IMR-90 (cell line): ENCODE measurements at regions not wholly inside any gene's neighbourhood (a gene's known extent, or its start where the extent isn't known, plus 50 kb on each side); places are given as distances from the start of the nearest gene placed in this dataset.

Experiments used
- CEBPB ChIP-seq: IDR thresholded peaks from 2 replicates; pipeline ENCODE4 v1.6.1; 2012; ENCODE audit warnings: low read depth, low read length, improper control_type of control experiment
- CTCF ChIP-seq: conservative IDR thresholded peaks from 2 replicates; pipeline ENCODE4 v1.5.1; 2012; ENCODE audit warnings: mild to moderate bottlenecking, low read depth, low read length, improper control_type of control experiment
- MAZ ChIP-seq: IDR thresholded peaks from 2 replicates; pipeline ENCODE4 v1.6.1; 2012; ENCODE audit warnings: low read depth, mild to moderate bottlenecking, low read length, improper control_type of control experiment, moderate library complexity, borderline replicate concordance
- MXI1 ChIP-seq: IDR thresholded peaks from 2 replicates; pipeline ENCODE4 v1.6.1; 2012; ENCODE audit warnings: low read depth, mild to moderate bottlenecking, low read length, moderate library complexity, borderline replicate concordance
- NFE2L2 ChIP-seq: fragments of 150-350 bp; IDR thresholded peaks from 2 replicates; pipeline ENCODE4 v1.6.1; 2016; ENCODE audit warnings: low read depth, mild to moderate bottlenecking, low read length
- POLR2A ChIP-seq: IDR thresholded peaks from 2 replicates; pipeline ENCODE4 v1.6.1; 2012; ENCODE audit warnings: mild to moderate bottlenecking, low read depth, low read length
- RCOR1 ChIP-seq: IDR thresholded peaks from 2 replicates; pipeline ENCODE4 v1.6.1; 2012; ENCODE audit warnings: mild to moderate bottlenecking, low read length, improper control_type of control experiment; ENCODE audit not compliant: insufficient replicate concordance
- USF2 ChIP-seq: fragments of 150-350 bp; IDR thresholded peaks from 2 replicates; pipeline ENCODE4 v1.6.1; 2017; ENCODE audit warnings: mild to moderate bottlenecking, antibody characterized with exemption, low read length, low read depth

- TF ChIP-seq CTCF (no peak), MAZ (no peak), POLR2A (no peak), RCOR1 (no peak), USF2 (no peak), CEBPB (no peak), NFE2L2 (no peak), MXI1 (no peak)
These were observed 436.5 kb upstream of the SLC30A5 start for GRCh38 chr5:68657055-68657961.
